Upper lobe of left lung (tissue), 4 donors: ENCODE measurements at regions not wholly inside any gene's neighbourhood (a gene's known extent, or its start where the extent isn't known, plus 50 kb on each side); places are given as distances from the start of the nearest gene placed in this dataset.

Experiments used
- CTCF ChIP-seq, 6 experiments: fragments of 450-650 bp in 4 of 6; fragments of 200-600 bp in 2 of 6; sonication (generic) in 2 of 6; IDR thresholded peaks; one replicate each; pipeline ENCODE4 v1.5.1; 2016 to 2019; ENCODE audit warnings: antibody characterized with exemption in 6 of 6
- POLR2A ChIP-seq, 4 donors: fragments of 450-650 bp; IDR thresholded peaks; one replicate each; pipeline ENCODE4 v1.5.1; 2016 to 2017; ENCODE audit warnings: antibody characterized with exemption in 4 of 4, mild to moderate bottlenecking in 2 of 4

GRCh38 chr4:38568768-38569167 is 95.2 kb upstream of the KLF3 start:
- TF ChIP-seq POLR2A (IDR thresholded peaks at IDR 0.05) (no peak), CTCF (IDR thresholded peaks at IDR 0.05) (no peak)
